Kidney tubule cell (primary cell): ENCODE measurements at regions not wholly inside any gene's neighbourhood (a gene's known extent, or its start where the extent isn't known, plus 50 kb on each side); places are given as distances from the start of the nearest gene placed in this dataset.

ENCODE experiments used
- DNase-seq: peaks from one replicate; pipeline ENCODE4 v3.0.0-alpha.2; 2018; ENCODE audit warnings: low spot score

- no peak for DNase-seq
Observed at GRCh38 chr4:133046156-133046555, 102.9 kb upstream of the PCDH10 start.

DNA sequence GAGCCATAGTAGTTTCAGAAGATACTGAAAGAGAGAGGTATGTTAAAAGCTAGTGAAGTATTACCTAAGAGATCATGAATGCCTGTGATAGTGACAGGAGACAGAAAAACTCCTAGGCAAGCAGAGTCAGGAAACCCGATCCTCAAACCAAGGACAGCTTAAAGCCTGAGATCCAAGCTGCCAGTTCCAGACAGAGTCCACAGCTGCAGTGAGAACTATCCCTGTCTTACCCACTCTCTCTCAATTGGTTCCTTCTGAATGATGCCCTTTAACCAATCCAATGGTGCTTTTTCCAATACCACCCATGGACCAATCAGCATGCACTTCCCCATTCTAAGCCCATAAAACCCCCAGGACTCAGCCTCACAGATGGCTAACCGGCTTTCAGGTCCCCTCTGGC lies 90.4 kb upstream of the PCDH10 start:
- DNase-seq, result no peak

GRCh38 chr4:133059117-133059516 lies 90.0 kb upstream of the PCDH10 start:
- DNase-seq, result no peak

GRCh38 chr4:133062851-133063250 lies 86.2 kb upstream of the PCDH10 start:
- DNase-seq, result no peak

GRCh38 chr4:133068083-133068482 lies 81.0 kb upstream of the PCDH10 start:
- no peak for DNase-seq

- no peak for DNase-seq
Observed at GRCh38 chr4:133081246-133081645, 67.8 kb upstream of the PCDH10 start.

DNA sequence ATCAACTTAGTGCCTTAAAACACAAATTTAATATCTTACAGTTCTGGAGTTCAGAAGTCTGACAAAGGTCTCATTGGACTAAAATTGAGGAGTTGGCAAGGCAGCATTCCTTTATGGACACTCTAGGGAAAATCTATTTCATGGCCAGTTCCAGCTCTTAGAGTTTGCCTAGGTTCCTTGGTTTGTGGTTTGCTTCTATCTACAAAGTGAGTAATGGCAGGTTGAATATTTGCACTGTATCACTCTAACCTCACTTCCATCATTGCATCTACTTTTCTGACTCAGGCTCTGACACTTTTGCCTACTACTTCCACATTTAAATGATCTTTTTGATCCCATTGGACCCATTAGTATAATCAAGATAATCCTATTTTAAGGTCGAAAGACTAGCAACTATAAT lies 64.7 kb upstream of the PCDH10 start:
- no peak for DNase-seq

- no peak for DNase-seq
Observed at GRCh38 chr4:133095591-133095990, 53.5 kb upstream of the PCDH10 start.

GRCh38 chr4:133096972-133097371 lies 52.1 kb upstream of the PCDH10 start:
- no peak for DNase-seq
